ENCODE measurements at regions not wholly inside any gene's neighbourhood (a gene's known extent, or its start where the extent isn't known, plus 50 kb on each side); places are given as distances from the start of the nearest gene placed in this dataset.
A peak's percentile ranks its signal among the peaks of the same experiment; 100 is the strongest.

GRCh38 chr5:68555907-68556681 is 340.5 kb downstream of the PIK3R1 start:
- Histone ChIP-seq H3K18ac (ENCODE audit: low read length) (no peak overlapping the region), H4K5ac (ENCODE audit: low read length) (no peak overlapping the region), H3K79me1 (ENCODE audit: low read length) (no peaks in the 10 kb centered on the region), H2BK15ac (replicated peaks; ENCODE audit: low read depth) (no peak overlapping the region), H3K4me1 (ENCODE audit: control insufficient read depth, low read depth, low read length) (no peaks in the 10 kb centered on the region), H4K8ac (ENCODE audit: low read depth, low read length) (no peak overlapping the region), H3K9ac (ENCODE audit: low read length) (no peak overlapping the region), H3K27me3 (ENCODE audit: insufficient read depth, low read length, poor library complexity) (no peaks in the 10 kb centered on the region), H3K23ac (ENCODE audit: low read length) (no peak overlapping the region), H3K56ac (ENCODE audit: low read length) (no peak overlapping the region), H2BK5ac (ENCODE audit: low read length) (no peak overlapping the region), H3K4me2 (ENCODE audit: low read length) (no peak overlapping the region), H3K79me2 (ENCODE audit: control insufficient read depth, insufficient read depth, low read length) (no peaks in the 10 kb centered on the region), H2BK120ac (ENCODE audit: low read depth, low read length) (no peak overlapping the region), H3K4ac (ENCODE audit: low read depth, low read length) (no peak overlapping the region), H3K4me3 (ENCODE audit: low read length) (no peak overlapping the region), H3K36me3 (ENCODE audit: control insufficient read depth, insufficient read depth, low read length) (no peaks in the 10 kb centered on the region), H2AK5ac (ENCODE audit: low read length) (no peak overlapping the region), H3K27ac (ENCODE audit: low read depth, low read length) (no peak overlapping the region)
- WGBS (ENCODE audit: extremely low coverage, insufficient coverage, low lambda C conversion rate), result no CpG with 5 or more reads among the region's 6 CpGs
- peak; percentile 30 for DNase-seq

GRCh38 chr5:68557162-68557936 is 341.8 kb downstream of the PIK3R1 start:
- H4K5ac ChIP-seq (ENCODE audit: low read length), result no peak overlapping the region
- no peak overlapping the region for H3K4me3 ChIP-seq (ENCODE audit: low read length)
- no peak for DNase-seq
- no peak overlapping the region for H3K9ac ChIP-seq (ENCODE audit: low read length)
- no peaks in the 10 kb centered on the region for H3K79me1 ChIP-seq (ENCODE audit: low read length)
- H3K56ac ChIP-seq (ENCODE audit: low read length), result no peak overlapping the region
- H3K4me1 ChIP-seq (ENCODE audit: control insufficient read depth, low read depth, low read length), result no peaks in the 10 kb centered on the region
- H2BK5ac ChIP-seq (ENCODE audit: low read length), result no peak overlapping the region
- no peak overlapping the region for H3K4me2 ChIP-seq (ENCODE audit: low read length)
- no peak overlapping the region for H3K23ac ChIP-seq (ENCODE audit: low read length)
- H3K27ac ChIP-seq (ENCODE audit: low read depth, low read length), result no peak overlapping the region
- H3K36me3 ChIP-seq (ENCODE audit: control insufficient read depth, insufficient read depth, low read length), result no peaks in the 10 kb centered on the region
- no peak overlapping the region for H2BK15ac ChIP-seq (replicated peaks; ENCODE audit: low read depth)
- no peaks in the 10 kb centered on the region for H3K79me2 ChIP-seq (ENCODE audit: control insufficient read depth, insufficient read depth, low read length)
- no CpG with 5 or more reads among the region's 4 CpGs for WGBS (ENCODE audit: extremely low coverage, insufficient coverage, low lambda C conversion rate)
- no peaks in the 10 kb centered on the region for H3K27me3 ChIP-seq (ENCODE audit: insufficient read depth, low read length, poor library complexity)
- H3K4ac ChIP-seq (ENCODE audit: low read depth, low read length), result no peak overlapping the region
- H3K18ac ChIP-seq (ENCODE audit: low read length), result no peak overlapping the region
- no peak overlapping the region for H4K8ac ChIP-seq (ENCODE audit: low read depth, low read length)
- no peak overlapping the region for H2BK120ac ChIP-seq (ENCODE audit: low read depth, low read length)
- no peak overlapping the region for H2AK5ac ChIP-seq (ENCODE audit: low read length)

- Histone ChIP-seq H3K4me2 (ENCODE audit: low read length) (no peak overlapping the region), H2AK5ac (ENCODE audit: low read length) (no peak overlapping the region), H3K23ac (ENCODE audit: low read length) (no peak overlapping the region), H2BK15ac (replicated peaks; ENCODE audit: low read depth) (no peak overlapping the region), H3K4me1 (ENCODE audit: control insufficient read depth, low read depth, low read length) (no peaks in the 10 kb centered on the region), H3K56ac (ENCODE audit: low read length) (no peak overlapping the region), H4K8ac (ENCODE audit: low read depth, low read length) (no peak overlapping the region), H3K36me3 (ENCODE audit: control insufficient read depth, insufficient read depth, low read length) (no peaks in the 10 kb centered on the region), H3K9ac (ENCODE audit: low read length) (no peak overlapping the region), H3K27ac (ENCODE audit: low read depth, low read length) (no peak overlapping the region), H3K4me3 (ENCODE audit: low read length) (no peak overlapping the region), H2BK120ac (ENCODE audit: low read depth, low read length) (no peak overlapping the region), H3K18ac (ENCODE audit: low read length) (no peak overlapping the region), H3K79me1 (ENCODE audit: low read length) (no peaks in the 10 kb centered on the region), H3K27me3 (ENCODE audit: insufficient read depth, low read length, poor library complexity) (no peaks in the 10 kb centered on the region), H3K79me2 (ENCODE audit: control insufficient read depth, insufficient read depth, low read length) (no peaks in the 10 kb centered on the region), H3K4ac (ENCODE audit: low read depth, low read length) (no peak overlapping the region), H4K5ac (ENCODE audit: low read length) (no peak overlapping the region), H2BK5ac (ENCODE audit: low read length) (no peak overlapping the region)
- DNase-seq, result peak; percentile 40
- WGBS (ENCODE audit: extremely low coverage, insufficient coverage, low lambda C conversion rate), result no CpG with 5 or more reads among the region's 3 CpGs
Measured at GRCh38 chr5:68562308-68562707, 346.8 kb downstream of the PIK3R1 start.

GRCh38 chr5:68565427-68565826 is 349.9 kb downstream of the PIK3R1 start:
- Histone ChIP-seq H3K23ac (ENCODE audit: low read length) (no peak overlapping the region), H4K5ac (ENCODE audit: low read length) (no peak overlapping the region), H3K4me2 (ENCODE audit: low read length) (no peak overlapping the region), H4K8ac (ENCODE audit: low read depth, low read length) (no peak overlapping the region), H3K56ac (ENCODE audit: low read length) (no peak overlapping the region), H3K18ac (ENCODE audit: low read length) (no peak overlapping the region), H3K4me3 (ENCODE audit: low read length) (no peak overlapping the region), H3K27me3 (ENCODE audit: insufficient read depth, low read length, poor library complexity) (no peaks in the 10 kb centered on the region), H3K9ac (ENCODE audit: low read length) (no peak overlapping the region), H3K4ac (ENCODE audit: low read depth, low read length) (no peak overlapping the region), H3K79me2 (ENCODE audit: control insufficient read depth, insufficient read depth, low read length) (no peaks in the 10 kb centered on the region), H3K36me3 (ENCODE audit: control insufficient read depth, insufficient read depth, low read length) (no peaks in the 10 kb centered on the region), H2AK5ac (ENCODE audit: low read length) (no peak overlapping the region), H3K27ac (ENCODE audit: low read depth, low read length) (no peak overlapping the region), H3K4me1 (ENCODE audit: control insufficient read depth, low read depth, low read length) (no peaks in the 10 kb centered on the region), H2BK15ac (replicated peaks; ENCODE audit: low read depth) (no peak overlapping the region), H2BK120ac (ENCODE audit: low read depth, low read length) (no peak overlapping the region), H2BK5ac (ENCODE audit: low read length) (no peak overlapping the region), H3K79me1 (ENCODE audit: low read length) (no peaks in the 10 kb centered on the region)
- DNase-seq, result no peak
- WGBS (ENCODE audit: extremely low coverage, insufficient coverage, low lambda C conversion rate), result no CpG with 5 or more reads among the region's 5 CpGs

GRCh38 chr5:68576805-68577204 is 361.2 kb downstream of the PIK3R1 start:
- no peak overlapping the region for H3K27ac ChIP-seq (ENCODE audit: low read depth, low read length)
- no peaks in the 10 kb centered on the region for H3K4me1 ChIP-seq (ENCODE audit: control insufficient read depth, low read depth, low read length)
- H4K8ac ChIP-seq (ENCODE audit: low read depth, low read length), result no peak overlapping the region
- no peak overlapping the region for H2BK5ac ChIP-seq (ENCODE audit: low read length)
- H2BK15ac ChIP-seq (replicated peaks; ENCODE audit: low read depth), result no peak overlapping the region
- no peaks in the 10 kb centered on the region for H3K36me3 ChIP-seq (ENCODE audit: control insufficient read depth, insufficient read depth, low read length)
- no peak overlapping the region for H3K18ac ChIP-seq (ENCODE audit: low read length)
- no peak overlapping the region for H2AK5ac ChIP-seq (ENCODE audit: low read length)
- no peak overlapping the region for H3K23ac ChIP-seq (ENCODE audit: low read length)
- H2BK120ac ChIP-seq (ENCODE audit: low read depth, low read length), result no peak overlapping the region
- no peak overlapping the region for H4K5ac ChIP-seq (ENCODE audit: low read length)
- no peaks in the 10 kb centered on the region for H3K79me2 ChIP-seq (ENCODE audit: control insufficient read depth, insufficient read depth, low read length)
- WGBS (ENCODE audit: extremely low coverage, insufficient coverage, low lambda C conversion rate), result no CpG with 5 or more reads among the region's 1 CpG
- no peak for DNase-seq
- no peak overlapping the region for H3K9ac ChIP-seq (ENCODE audit: low read length)
- H3K79me1 ChIP-seq (ENCODE audit: low read length), result no peaks in the 10 kb centered on the region
- no peak overlapping the region for H3K4ac ChIP-seq (ENCODE audit: low read depth, low read length)
- no peaks in the 10 kb centered on the region for H3K27me3 ChIP-seq (ENCODE audit: insufficient read depth, low read length, poor library complexity)
- H3K56ac ChIP-seq (ENCODE audit: low read length), result no peak overlapping the region
- no peak overlapping the region for H3K4me2 ChIP-seq (ENCODE audit: low read length)
- H3K4me3 ChIP-seq (ENCODE audit: low read length), result no peak overlapping the region

All from mesendoderm (in vitro differentiated cells).